UCSD-AML1 (cell line): ENCODE measurements at regions not wholly inside any gene's neighbourhood (a gene's known extent, or its start where the extent isn't known, plus 50 kb on each side); places are given as distances from the start of the nearest gene placed in this dataset.
"Not testable (repeated sequence)": the region's sequence is repeated elsewhere in the genome, so short reads cannot be mapped to it uniquely, and the experiment has no call there.

Experiments
- DNase-seq: peaks from one replicate; lab custom pipeline; 2025; ENCODE audit not compliant: unreplicated experiment; lab: John Stamatoyannopoulos, UW

GRCh38 chr11:130979386-130979972 lies 63.2 kb upstream of the SNX19 start:
- DNase-seq: no peak

DNA sequence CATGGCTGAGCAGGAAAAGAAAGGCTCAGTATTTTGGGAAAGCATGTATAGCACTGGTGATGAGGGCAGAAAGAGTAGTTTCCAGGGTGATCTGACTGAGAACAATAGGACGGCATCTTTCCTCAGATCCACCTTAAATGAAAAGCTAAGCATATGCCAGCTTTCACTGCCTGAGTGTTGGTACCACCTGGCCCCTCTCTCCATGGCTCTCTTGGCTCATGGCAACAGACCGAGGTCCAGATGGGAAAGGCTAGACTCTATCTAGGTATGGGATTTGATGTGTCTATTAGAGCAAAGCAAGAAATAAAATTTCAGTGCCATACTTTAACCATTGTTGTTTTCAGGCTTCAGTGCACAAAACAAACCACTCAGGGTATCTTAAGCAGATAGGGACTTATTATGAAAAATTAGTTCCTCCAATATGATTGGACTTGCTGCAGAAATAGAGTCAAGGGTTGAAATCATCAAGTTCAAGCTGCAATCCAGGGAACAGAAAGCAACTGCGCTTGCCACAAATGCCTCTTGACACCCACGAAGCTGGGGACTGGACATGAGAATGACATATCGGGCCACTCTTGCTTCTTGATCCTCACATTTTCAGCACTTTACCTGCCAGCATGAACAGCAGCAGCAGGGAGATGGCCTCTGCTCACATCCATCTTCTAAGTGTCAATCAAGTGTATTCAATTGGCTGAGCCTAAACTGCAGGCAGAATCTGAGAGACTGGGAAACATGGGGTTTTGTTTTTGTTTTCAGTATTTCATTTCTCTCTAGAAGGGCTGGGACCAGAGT lies 64.0 kb upstream of the SNX19 start:
- DNase-seq: no peak

DNA sequence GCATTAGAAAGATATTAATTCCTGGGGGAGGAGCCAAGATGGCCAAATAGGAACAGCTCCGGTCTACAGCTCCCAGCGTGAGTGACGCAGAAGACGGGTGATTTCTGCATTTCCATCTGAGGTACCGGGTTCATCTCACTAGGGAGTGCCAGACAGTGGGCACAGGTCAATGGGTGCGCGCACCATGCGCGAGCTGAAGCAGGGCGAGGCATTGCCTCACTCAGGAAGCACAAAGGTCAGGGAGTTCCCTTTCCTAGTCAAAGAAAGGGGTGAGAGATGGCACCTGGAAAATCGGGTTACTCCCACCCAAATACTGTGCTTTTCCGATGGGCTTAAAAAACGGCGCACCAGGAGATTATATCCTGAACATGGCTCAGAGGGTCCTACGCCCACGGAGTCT lies 68.0 kb upstream of the SNX19 start:
- not testable (repeated sequence) for DNase-seq

GRCh38 chr11:130992788-130993187 lies 76.5 kb upstream of the SNX19 start:
- no peak for DNase-seq

- DNase-seq: no peak
Observed at GRCh38 chr11:130994043-130994442, 77.8 kb upstream of the SNX19 start.

- DNase-seq: no peak
Observed at GRCh38 chr11:130995266-130995665, 79.0 kb upstream of the SNX19 start.

DNA sequence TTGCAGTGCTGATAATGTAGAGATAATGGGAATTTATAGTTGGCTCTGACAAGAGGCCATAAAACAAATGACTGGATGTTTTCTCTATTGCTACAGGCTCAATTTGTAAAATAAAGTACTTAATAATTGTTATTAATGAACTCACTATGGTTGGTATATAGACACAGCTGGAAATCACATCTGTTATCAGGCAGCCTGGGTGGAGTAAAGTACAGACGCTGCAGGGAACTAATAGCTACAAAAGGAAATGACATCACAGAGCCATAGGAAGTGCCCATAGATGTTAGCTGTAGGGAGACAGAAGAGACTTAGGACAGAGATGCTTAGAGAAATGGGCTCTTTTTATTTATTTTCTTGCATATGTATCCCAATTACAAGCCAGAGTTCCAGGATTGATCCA lies 81.0 kb upstream of the SNX19 start:
- DNase-seq: no peak

GRCh38 chr11:130999086-130999485 lies 82.8 kb upstream of the SNX19 start:
- no peak for DNase-seq

- DNase-seq: no peak
Observed at GRCh38 chr11:130999992-131000770, 83.9 kb upstream of the SNX19 start.

GRCh38 chr11:131002145-131002544 lies 85.9 kb upstream of the SNX19 start:
- DNase-seq: no peak

DNA sequence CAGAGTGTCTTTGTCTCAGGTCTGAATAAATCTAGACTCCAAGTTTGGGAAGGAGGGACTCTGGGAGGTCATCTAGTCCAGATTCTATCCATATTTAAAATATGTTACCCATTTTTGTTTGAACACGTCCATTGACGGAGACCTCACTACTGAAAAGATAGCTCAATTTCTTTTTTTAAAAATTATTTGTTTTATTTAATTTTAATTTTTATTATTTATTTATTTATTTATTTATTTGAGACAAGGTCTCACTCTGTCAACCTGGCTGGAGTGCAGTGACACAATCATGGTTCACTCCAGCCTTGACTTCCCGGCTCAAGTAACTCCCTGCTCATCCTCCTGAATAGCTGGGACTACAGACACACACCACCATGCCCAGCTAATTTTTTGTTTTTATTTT lies 89.5 kb upstream of the SNX19 start:
- DNase-seq: no peak

DNA sequence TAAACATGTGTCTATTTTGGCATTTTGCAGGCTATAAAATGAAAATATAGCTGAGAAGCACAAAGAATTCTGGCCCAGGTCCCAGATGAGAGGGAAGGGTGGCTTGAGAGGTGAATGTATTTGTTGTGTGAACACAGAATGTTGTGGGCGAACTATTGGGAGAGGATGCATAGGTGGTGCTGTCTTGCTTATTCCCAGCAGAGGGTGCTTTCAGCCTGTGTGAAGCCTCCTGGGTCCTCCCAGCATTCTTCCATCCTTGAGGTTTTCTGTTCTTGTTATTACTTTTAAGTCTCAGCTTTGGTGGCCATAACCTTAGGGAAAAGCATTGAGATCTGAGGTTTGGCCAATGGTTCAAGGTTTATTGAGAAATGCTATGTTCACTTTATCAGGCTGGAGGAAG lies 108.7 kb upstream of the SNX19 start:
- no peak for DNase-seq

DNA sequence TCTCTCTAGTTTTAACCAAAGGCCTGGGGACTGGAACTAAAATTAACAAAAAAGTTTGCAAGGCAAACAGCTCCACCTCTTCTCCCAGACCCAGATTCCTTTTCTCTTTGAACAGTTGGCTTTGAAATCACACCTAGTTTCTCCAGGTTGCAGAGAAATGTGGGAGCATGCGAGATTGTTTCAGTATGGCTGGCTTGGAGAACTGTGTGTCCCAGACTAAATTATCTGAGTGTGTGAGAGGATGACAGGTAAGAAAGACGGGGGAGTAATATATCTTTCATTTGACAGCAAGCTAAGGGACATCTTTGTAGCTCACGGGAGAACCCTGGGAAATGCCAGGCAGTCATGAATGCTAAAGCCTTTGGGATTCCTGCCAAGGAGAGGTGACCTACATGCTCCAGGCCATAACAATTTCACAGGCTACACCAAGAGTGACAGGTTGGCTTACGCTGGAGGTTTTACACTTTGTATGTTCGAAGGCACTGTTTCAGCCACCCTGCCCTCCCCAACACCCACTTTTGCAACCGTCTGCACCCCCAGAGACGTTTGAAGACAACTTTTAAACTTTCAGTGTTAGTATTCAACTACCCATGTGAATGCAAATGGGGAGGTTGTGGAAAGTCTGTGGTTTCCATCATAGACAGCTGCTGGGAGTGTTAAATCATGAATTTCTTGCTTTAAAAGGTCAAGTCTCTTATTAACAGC lies 109.3 kb upstream of the SNX19 start:
- no peak for DNase-seq

DNA sequence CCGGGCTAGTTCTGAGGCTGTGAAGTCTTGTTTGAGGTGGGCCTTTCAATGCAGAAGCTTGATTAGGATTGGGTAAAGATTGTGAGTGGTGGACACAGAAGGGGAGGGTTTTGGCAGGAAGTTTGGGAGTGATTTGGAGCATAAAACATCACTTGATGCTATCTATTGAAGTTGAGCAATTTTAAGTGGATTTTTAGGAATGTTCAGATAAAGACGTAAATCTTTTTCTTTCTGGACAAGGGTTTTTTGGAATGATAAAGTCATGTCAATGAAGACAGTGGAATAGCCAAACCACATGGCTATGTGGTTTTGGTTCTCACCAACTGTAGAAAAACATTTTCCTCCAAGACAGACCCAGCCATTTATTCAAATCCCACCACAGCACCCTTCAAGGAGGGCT lies 111.2 kb upstream of the SNX19 start:
- DNase-seq: no peak

- peak; percentile 23 for DNase-seq
Observed at GRCh38 chr11:131033151-131033651, 116.9 kb upstream of the SNX19 start.

DNA sequence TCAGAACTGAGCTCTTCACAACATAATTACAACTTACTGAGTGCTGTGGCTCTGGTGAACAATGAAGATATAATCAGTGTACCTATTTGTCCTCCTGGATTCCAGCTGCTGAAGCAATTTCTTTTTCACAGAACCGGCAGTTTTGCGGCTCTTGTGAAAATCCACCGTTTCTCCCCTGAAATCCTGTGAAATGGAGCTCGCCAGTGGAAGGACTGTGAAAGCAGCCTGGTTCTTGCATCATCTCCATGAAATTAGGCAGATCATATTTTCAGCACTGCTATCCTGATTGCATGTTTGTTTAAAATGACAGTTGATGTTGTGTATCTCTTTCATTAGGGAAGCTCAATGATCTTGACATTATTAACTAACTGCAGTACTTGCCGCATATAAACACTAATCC lies 120.2 kb upstream of the SNX19 start:
- no peak for DNase-seq

- DNase-seq: no peak
Observed at GRCh38 chr11:131037873-131038272, 121.6 kb upstream of the SNX19 start.

DNA sequence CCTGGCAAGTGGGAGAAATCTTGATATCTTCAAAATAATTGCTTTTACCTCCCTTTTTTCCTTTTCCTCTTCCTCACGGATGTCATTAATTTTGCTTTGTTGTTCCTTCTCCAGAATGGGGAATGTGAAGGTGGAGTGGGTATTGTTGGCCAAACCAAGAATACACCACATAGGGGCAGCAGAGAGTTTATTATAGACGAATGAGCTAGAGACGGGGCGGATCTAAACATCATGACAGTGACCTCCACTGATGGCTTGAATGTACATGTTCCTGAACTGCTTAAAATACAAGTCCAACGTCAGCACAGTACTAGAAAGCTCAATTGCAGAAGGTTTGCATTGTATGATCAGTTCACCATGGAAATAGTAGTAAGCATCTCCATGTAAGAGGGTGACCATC lies 122.3 kb upstream of the SNX19 start:
- DNase-seq: no peak

GRCh38 chr11:131041331-131042040 lies 125.2 kb upstream of the SNX19 start:
- DNase-seq: no peak

GRCh38 chr11:131042041-131042390 lies 125.7 kb upstream of the SNX19 start:
- no peak for DNase-seq

GRCh38 chr11:131043251-131043650 lies 127.0 kb upstream of the SNX19 start:
- DNase-seq: no peak
